NCI-H748 (cell line): ENCODE measurements at regions not wholly inside any gene's neighbourhood (a gene's known extent, or its start where the extent isn't known, plus 50 kb on each side); places are given as distances from the start of the nearest gene placed in this dataset.
"Not testable (repeated sequence)": the region's sequence is repeated elsewhere in the genome, so short reads cannot be mapped to it uniquely, and the experiment has no call there.

Experiments used
- DNase-seq: peaks from one replicate; lab custom pipeline; 2025; ENCODE audit not compliant: unreplicated experiment; lab: John Stamatoyannopoulos, UW

GRCh38 chr9:83140061-83140460 is 77.1 kb upstream of the RASEF start:
- no peak for DNase-seq

- DNase-seq: no peak
These were observed 75.6 kb upstream of the RASEF start for GRCh38 chr9:83138422-83139135.

- DNase-seq: no peak
These were observed 70.4 kb upstream of the RASEF start for GRCh38 chr9:83133316-83133715.

GRCh38 chr9:83132768-83133167 is 69.8 kb upstream of the RASEF start:
- no peak for DNase-seq

- no peak for DNase-seq
These were observed 67.6 kb upstream of the RASEF start for GRCh38 chr9:83130541-83130940.

- DNase-seq: no peak
These were observed 62.7 kb upstream of the RASEF start for GRCh38 chr9:83125671-83126070.

GRCh38 chr9:83119873-83120272 is 56.9 kb upstream of the RASEF start:
- DNase-seq: no peak

- DNase-seq: no peak
These were observed 53.1 kb upstream of the RASEF start for GRCh38 chr9:83116026-83116425.

GRCh38 chr9:83113445-83113844 is 50.5 kb upstream of the RASEF start:
- not testable (repeated sequence) for DNase-seq
